ENCODE measurements at regions not wholly inside any gene's neighbourhood (a gene's known extent, or its start where the extent isn't known, plus 50 kb on each side); places are given as distances from the start of the nearest gene placed in this dataset.

- TF ChIP-seq ZNF609 (CRISPR knock-in tag; IDR thresholded peaks at IDR 0.05; ENCODE audit: borderline replicate concordance) (no peak), ZNF655 (CRISPR knock-in tag; IDR thresholded peaks at IDR 0.05) (no peak), CCNT2 (IDR thresholded peaks at IDR 0.05; ENCODE audit: borderline replicate concordance, extremely low read depth, insufficient read length, low read depth, low read length) (no peak)
Observed at GRCh38 chrX:138858951-138859350, 147.4 kb upstream of the FGF13 start (continued).

GRCh38 chrX:138858438-138858837 lies 146.9 kb upstream of the FGF13 start:
- Histone ChIP-seq H3K27ac (ENCODE audit: extremely low read depth, low read depth, low read length) (peak overlapping the region; percentile 52; the same call in 1 of the 3 replicates), H3K9me3 (replicated peaks; ENCODE audit: control insufficient read depth, insufficient read depth, low read depth, low read length) (no peaks in the 10 kb centered on the region), H3K4me1 (replicated peaks in 1 of 2; ENCODE audit: control insufficient read depth in 2 of 2, insufficient read depth in 2 of 2, low read length in 2 of 2) (peaks cover 0 to 16% of the 10 kb centered on the region in 2 experiments; a peak in 3 of 5 replicates), H3K36me3 (ENCODE audit: control insufficient read depth, insufficient read depth, low read length) (peaks cover 16% of the 10 kb centered on the region; the same call in 2 of the 3 replicates), H3K9ac (ENCODE audit: insufficient read depth in 1 of 2, low read depth in 2 of 2, low read length in 2 of 2) (no peak overlapping the region; a peak in 1 of 4 replicates), H4K20me1 (replicated peaks; ENCODE audit: control insufficient read depth, insufficient read depth, low read length) (0 out of 2 replicates have a peak, but pooled peaks cover 5% of the 10 kb centered on the region), H3K4me3 (no peak overlapping the region), H3K4me2 (ENCODE audit: insufficient read depth, low read length) (no peak overlapping the region), H3K9me1 (ENCODE audit: control insufficient read depth, insufficient read depth, low read length) (no peaks in the 10 kb centered on the region), H3K27me3 (ENCODE audit: control insufficient read depth in 2 of 2, insufficient read depth in 2 of 2, low read length in 2 of 2) (no peaks in the 10 kb centered on the region), H2AFZ (ENCODE audit: low read depth, low read length) (no peak overlapping the region), H3K79me2 (ENCODE audit: control insufficient read depth, insufficient read depth, low read length) (peaks cover 15% of the 10 kb centered on the region; the same call in 2 of the 3 replicates)
- no TSS peak for BruUV-seq (replicated peaks)
- in situ Hi-C loops (cut with MboI), result no loop called here
- FAIRE-seq, result peak; percentile 46
- POLR2A ChIA-PET, result interaction anchor here (1.4 kb wide), 1 partner anchor 11 kb away, joined by 5 read pairs; no protein-coding TSS in a partner anchor
- intact Hi-C loops (cut with micrococcal nuclease), result loop anchor here (10.0 kb wide), 1 partner anchor 126 kb away; no protein-coding TSS in a partner anchor
- CTCF ChIA-PET (ENCODE audit: low intra/inter-chr PET ratio), result no interaction called here
- ATAC-seq, result peak; percentile 96
- DNase-seq (ENCODE audit: extremely low read depth in 1 of 4, low spot score in 3 of 4), result peak; percentile 12 to 67 (median 34)
- whole genome bisulfite sequencing (ENCODE audit: insufficient coverage, low coverage, missing lambda C conversion rate), result 0% methylated on average over 4 of the region's 4 CpGs
- TF ChIP-seq ZNF445 (CRISPR knock-in tag; IDR thresholded peaks at IDR 0.05; ENCODE audit: low read depth) (no peak), ZNF316 (IDR thresholded peaks at IDR 0.05) (peak; percentile 50), FOSL1 (tag; conservative IDR thresholded peaks at IDR 0.05) (peak; percentile 92), TBP (optimal IDR thresholded peaks at IDR 0.05; ENCODE audit: low read depth, low read length) (no peak), TAF15 (IDR thresholded peaks at IDR 0.05; ENCODE audit: low read depth, low read length) (no peak), JUND (IDR thresholded peaks at IDR 0.05; ENCODE audit: borderline replicate concordance, low read depth, low read length) (peak; percentile 91), JUND (tag; IDR thresholded peaks at IDR 0.05; ENCODE audit: borderline replicate concordance, low read depth, low read length) (peak; percentile 87; the same call in 2 of the 3 replicates), TEAD4 (IDR thresholded peaks at IDR 0.05; ENCODE audit: low read length) (peak; percentile 54; the same call in 1 of the 2 replicates), TEAD4 (CRISPR knock-in tag; IDR thresholded peaks at IDR 0.05; ENCODE audit: borderline replicate concordance) (no peak), PHB2 (IDR thresholded peaks at IDR 0.05; ENCODE audit: low read depth) (no peak), FOXM1 (IDR thresholded peaks at IDR 0.05; ENCODE audit: low read depth) (no peak), FOXM1 (CRISPR knock-in tag; IDR thresholded peaks at IDR 0.05; ENCODE audit: low read depth) (no peak), FUS (optimal IDR thresholded peaks at IDR 0.05; ENCODE audit: low read depth, low read length) (no peak)
